GM23338 (cell line): ENCODE measurements at regions not wholly inside any gene's neighbourhood (a gene's known extent, or its start where the extent isn't known, plus 50 kb on each side); places are given as distances from the start of the nearest gene placed in this dataset.
"Not testable (repeated sequence)": the region's sequence is repeated elsewhere in the genome, so short reads cannot be mapped to it uniquely, and the experiment has no call there.

Experiments
- ATAC-seq: fragments of 200-7000 bp; cut with Tn5 transposase; 3 replicates; pipeline ENCODE4 v1.9.1; 2020
- DNase-seq: peaks from one replicate; pipeline ENCODE4 v3.0.0-alpha.2; 2015; ENCODE audit warnings: low spot score
- H2AFZ ChIP-seq: fragments of 200-600 bp; sonication (generic); 2 replicates; pipeline ENCODE4 v1.8.0; 2016; ENCODE audit warnings: antibody characterized with exemption, mild to moderate bottlenecking, moderate library complexity
- H3F3A ChIP-seq: fragments of 200-600 bp; sonication (generic); replicated peaks from 2 replicates; pipeline ENCODE4 v1.8.0; 2017; ENCODE audit warnings: antibody characterized with exemption, mixed run types, low read depth
- H3K27ac ChIP-seq: fragments of 200-600 bp; sonication (generic); 2 replicates; pipeline ENCODE4 v1.6.1; 2016; ENCODE audit warnings: low read depth
- H3K27me3 ChIP-seq: fragments of 200-600 bp; sonication (generic); 2 replicates; pipeline ENCODE4 v1.8.0; 2016; ENCODE audit warnings: mild to moderate bottlenecking, mixed run types, moderate library complexity; ENCODE audit not compliant: insufficient read depth
- H3K36me3 ChIP-seq: fragments of 200-600 bp; sonication (generic); 2 replicates; pipeline ENCODE4 v1.8.0; 2016; ENCODE audit warnings: mild to moderate bottlenecking; ENCODE audit not compliant: insufficient read depth
- H3K4me1 ChIP-seq: fragments of 200-600 bp; sonication (generic); 2 replicates; pipeline ENCODE4 v1.8.0; 2016; ENCODE audit warnings: mild to moderate bottlenecking, moderate library complexity; ENCODE audit not compliant: insufficient read depth
- H3K4me2 ChIP-seq: fragments of 200-600 bp; sonication (generic); 2 replicates; pipeline ENCODE4 v1.7.1; 2017; ENCODE audit warnings: mixed run types
- H3K4me3 ChIP-seq: fragments of 200-600 bp; sonication (generic); 2 replicates; pipeline ENCODE4 v1.6.1; 2016; ENCODE audit warnings: mixed run types
- H3K79me2 ChIP-seq: fragments of 200-600 bp; sonication (generic); replicated peaks from 2 replicates; pipeline ENCODE4 v1.8.0; 2017; ENCODE audit warnings: mild to moderate bottlenecking; ENCODE audit not compliant: insufficient read depth
- H3K9me2 ChIP-seq: fragments of 200-600 bp; sonication (generic); 2 replicates; pipeline ENCODE4 v1.8.0; 2017; ENCODE audit not compliant: insufficient read depth
- H4K20me1 ChIP-seq: fragments of 200-600 bp; sonication (generic); replicated peaks from 2 replicates; pipeline ENCODE4 v1.8.0; 2017; ENCODE audit warnings: mild to moderate bottlenecking; ENCODE audit not compliant: insufficient read depth
- H3K27ac Mint-ChIP-seq: 2 replicates; pipeline ENCODE4 v1.8.0; 2020; ENCODE audit warnings: inconsistent platforms, mild to moderate bottlenecking, moderate library complexity, mixed read lengths
- H3K27me3 Mint-ChIP-seq: 3 replicates; pipeline ENCODE4 v1.8.0; 2022; ENCODE audit warnings: low read depth, mild to moderate bottlenecking, moderate library complexity, mixed read lengths, inconsistent platforms; ENCODE audit not compliant: insufficient read depth, poor library complexity
- H3K36me3 Mint-ChIP-seq: 3 replicates; pipeline ENCODE4 v1.8.0; 2021; ENCODE audit warnings: low read depth, mild to moderate bottlenecking, inconsistent platforms, moderate library complexity, mixed read lengths
- H3K4me1 Mint-ChIP-seq: 3 replicates; pipeline ENCODE4 v1.8.0; 2020; ENCODE audit warnings: mild to moderate bottlenecking, inconsistent platforms, mixed read lengths
- H3K4me3 Mint-ChIP-seq: 3 replicates; pipeline ENCODE4 v1.8.0; 2021; ENCODE audit warnings: moderate library complexity, mild to moderate bottlenecking, inconsistent platforms, mixed read lengths
- H3K9me3 Mint-ChIP-seq: 3 replicates; pipeline ENCODE4 v1.8.0; 2020; ENCODE audit warnings: moderate library complexity, mild to moderate bottlenecking, inconsistent platforms, mixed read lengths
- JUNB ChIP-seq: IDR thresholded peaks from one replicate; pipeline ENCODE4 v1.6.1; 2016; ENCODE audit warnings: antibody characterized with exemption; ENCODE audit not compliant: unreplicated experiment
- NANOG ChIP-seq: IDR thresholded peaks from 2 replicates; pipeline ENCODE4 v1.6.1; 2016; ENCODE audit warnings: antibody characterized with exemption, borderline replicate concordance
- STAT1 ChIP-seq: IDR thresholded peaks from one replicate; pipeline ENCODE4 v1.6.1; 2016; ENCODE audit warnings: antibody characterized with exemption; ENCODE audit not compliant: unreplicated experiment
- ZNF114 ChIP-seq: fragments of 250-450 bp; sonication (Bioruptor Pico); IDR thresholded peaks from 2 replicates; pipeline ENCODE4 v1.5.0; 2020; ENCODE audit warnings: mild to moderate bottlenecking, moderate library complexity
- ZNF331 ChIP-seq: fragments of 250-450 bp; sonication (Bioruptor Pico); IDR thresholded peaks from 2 replicates; pipeline ENCODE4 v1.5.0; 2020; ENCODE audit warnings: low read depth, mild to moderate bottlenecking, moderate library complexity
- TF ChIP-seq, protein P1 (sequence below): fragments of 250-450 bp; sonication (Bioruptor Pico); IDR thresholded peaks from 2 replicates; pipeline ENCODE4 v1.5.0; 2020; ENCODE audit warnings: mild to moderate bottlenecking, moderate library complexity
- TF ChIP-seq, protein P2 (sequence below): IDR thresholded peaks from one replicate; pipeline ENCODE4 v1.6.1; 2018; ENCODE audit warnings: antibody characterized with exemption; ENCODE audit not compliant: unreplicated experiment
- TF ChIP-seq, protein P3 (sequence below): IDR thresholded peaks from 2 replicates; pipeline ENCODE4 v1.6.1; 2016; ENCODE audit warnings: antibody characterized with exemption

DNA sequence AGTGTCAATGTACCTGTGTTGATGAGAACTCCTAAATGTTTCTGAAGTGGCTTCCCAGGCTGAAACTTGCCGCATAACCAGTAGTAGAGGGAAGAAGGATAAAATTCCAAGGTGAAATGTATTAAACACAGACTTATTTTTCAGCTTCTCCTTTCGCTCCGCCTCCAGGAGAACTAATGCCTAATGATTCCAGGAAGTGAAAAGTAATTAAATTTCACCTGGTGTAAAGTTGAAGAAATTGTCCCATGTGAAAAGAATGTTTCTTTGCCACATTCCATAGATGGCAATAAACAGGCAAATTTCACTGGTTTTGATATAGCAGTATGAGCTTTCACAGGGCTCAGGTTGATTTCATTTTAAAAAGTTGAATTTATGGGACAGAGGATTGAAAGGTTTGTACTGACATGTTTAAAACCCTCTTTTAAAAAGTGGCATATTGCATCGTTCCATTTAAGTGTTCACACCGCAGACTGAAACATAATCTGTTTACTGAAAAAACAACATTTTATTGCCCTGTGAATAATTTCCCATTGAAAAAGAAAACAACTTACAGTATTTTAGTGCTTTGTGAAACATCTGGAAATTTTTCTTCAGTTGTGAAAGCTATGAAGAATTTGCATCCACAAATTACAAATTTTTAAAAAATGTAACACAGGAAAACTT, 453.4 kb upstream of the NFE2L3 start (continued):
- TF ChIP-seq, protein P1, sequence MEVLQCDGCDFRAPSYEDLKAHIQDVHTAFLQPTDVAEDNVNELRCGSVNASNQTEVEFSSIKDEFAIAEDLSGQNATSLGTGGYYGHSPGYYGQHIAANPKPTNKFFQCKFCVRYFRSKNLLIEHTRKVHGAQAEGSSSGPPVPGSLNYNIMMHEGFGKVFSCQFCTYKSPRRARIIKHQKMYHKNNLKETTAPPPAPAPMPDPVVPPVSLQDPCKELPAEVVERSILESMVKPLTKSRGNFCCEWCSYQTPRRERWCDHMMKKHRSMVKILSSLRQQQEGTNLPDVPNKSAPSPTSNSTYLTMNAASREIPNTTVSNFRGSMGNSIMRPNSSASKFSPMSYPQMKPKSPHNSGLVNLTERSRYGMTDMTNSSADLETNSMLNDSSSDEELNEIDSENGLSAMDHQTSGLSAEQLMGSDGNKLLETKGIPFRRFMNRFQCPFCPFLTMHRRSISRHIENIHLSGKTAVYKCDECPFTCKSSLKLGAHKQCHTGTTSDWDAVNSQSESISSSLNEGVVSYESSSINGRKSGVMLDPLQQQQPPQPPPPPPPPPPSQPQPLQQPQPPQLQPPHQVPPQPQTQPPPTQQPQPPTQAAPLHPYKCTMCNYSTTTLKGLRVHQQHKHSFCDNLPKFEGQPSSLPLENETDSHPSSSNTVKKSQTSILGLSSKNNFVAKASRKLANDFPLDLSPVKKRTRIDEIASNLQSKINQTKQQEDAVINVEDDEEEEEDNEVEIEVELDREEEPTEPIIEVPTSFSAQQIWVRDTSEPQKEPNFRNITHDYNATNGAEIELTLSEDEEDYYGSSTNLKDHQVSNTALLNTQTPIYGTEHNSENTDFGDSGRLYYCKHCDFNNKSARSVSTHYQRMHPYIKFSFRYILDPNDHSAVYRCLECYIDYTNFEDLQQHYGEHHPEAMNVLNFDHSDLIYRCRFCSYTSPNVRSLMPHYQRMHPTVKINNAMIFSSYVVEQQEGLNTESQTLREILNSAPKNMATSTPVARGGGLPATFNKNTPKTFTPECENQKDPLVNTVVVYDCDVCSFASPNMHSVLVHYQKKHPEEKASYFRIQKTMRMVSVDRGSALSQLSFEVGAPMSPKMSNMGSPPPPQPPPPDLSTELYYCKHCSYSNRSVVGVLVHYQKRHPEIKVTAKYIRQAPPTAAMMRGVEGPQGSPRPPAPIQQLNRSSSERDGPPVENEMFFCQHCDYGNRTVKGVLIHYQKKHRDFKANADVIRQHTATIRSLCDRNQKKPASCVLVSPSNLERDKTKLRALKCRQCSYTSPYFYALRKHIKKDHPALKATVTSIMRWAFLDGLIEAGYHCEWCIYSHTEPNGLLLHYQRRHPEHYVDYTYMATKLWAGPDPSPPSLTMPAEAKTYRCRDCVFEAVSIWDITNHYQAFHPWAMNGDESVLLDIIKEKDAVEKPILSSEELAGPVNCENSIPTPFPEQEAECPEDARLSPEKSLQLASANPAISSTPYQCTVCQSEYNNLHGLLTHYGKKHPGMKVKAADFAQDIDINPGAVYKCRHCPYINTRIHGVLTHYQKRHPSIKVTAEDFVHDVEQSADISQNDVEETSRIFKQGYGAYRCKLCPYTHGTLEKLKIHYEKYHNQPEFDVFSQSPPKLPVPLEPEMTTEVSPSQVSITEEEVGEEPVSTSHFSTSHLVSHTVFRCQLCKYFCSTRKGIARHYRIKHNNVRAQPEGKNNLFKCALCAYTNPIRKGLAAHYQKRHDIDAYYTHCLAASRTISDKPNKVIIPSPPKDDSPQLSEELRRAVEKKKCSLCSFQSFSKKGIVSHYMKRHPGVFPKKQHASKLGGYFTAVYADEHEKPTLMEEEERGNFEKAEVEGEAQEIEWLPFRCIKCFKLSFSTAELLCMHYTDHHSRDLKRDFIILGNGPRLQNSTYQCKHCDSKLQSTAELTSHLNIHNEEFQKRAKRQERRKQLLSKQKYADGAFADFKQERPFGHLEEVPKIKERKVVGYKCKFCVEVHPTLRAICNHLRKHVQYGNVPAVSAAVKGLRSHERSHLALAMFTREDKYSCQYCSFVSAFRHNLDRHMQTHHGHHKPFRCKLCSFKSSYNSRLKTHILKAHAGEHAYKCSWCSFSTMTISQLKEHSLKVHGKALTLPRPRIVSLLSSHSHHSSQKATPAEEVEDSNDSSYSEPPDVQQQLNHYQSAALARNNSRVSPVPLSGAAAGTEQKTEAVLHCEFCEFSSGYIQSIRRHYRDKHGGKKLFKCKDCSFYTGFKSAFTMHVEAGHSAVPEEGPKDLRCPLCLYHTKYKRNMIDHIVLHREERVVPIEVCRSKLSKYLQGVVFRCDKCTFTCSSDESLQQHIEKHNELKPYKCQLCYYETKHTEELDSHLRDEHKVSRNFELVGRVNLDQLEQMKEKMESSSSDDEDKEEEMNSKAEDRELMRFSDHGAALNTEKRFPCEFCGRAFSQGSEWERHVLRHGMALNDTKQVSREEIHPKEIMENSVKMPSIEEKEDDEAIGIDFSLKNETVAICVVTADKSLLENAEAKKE: no peak

DNA sequence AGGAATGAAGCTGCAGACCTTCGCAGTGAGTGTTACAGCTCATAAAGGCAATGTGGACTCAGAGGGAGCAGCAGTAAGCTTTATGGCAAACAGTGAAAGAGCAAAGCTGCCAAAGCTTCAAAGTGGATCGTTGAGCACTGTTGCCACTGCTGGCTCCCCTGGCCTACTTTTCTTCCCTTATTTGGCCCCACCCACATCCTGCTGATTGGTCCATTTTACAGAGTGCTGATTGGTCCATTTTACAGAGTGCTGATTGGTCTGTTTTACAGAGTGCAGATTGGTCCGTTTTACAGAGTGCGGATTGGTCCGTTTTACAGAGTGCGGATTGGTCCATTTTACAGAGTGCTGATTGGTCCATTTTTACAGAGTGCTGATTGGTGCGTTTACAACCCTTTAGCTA, 451.9 kb upstream of the NFE2L3 start:
- H3K9me3 Mint-ChIP-seq, DNase-seq, H3K4me2 ChIP-seq, H3K36me3 Mint-ChIP-seq, H3K36me3 ChIP-seq, H3K27ac Mint-ChIP-seq, H3K79me2 ChIP-seq, H3K27me3 Mint-ChIP-seq, ATAC-seq, H3F3A ChIP-seq, H4K20me1 ChIP-seq, H3K4me3 Mint-ChIP-seq, H2AFZ ChIP-seq, H3K27me3 ChIP-seq, H3K4me3 ChIP-seq, H3K9me2 ChIP-seq, H3K4me1 ChIP-seq, H3K27ac ChIP-seq: not testable (repeated sequence)
- peaks cover 28% of the 10 kb centered on the region for H3K4me1 Mint-ChIP-seq

DNA sequence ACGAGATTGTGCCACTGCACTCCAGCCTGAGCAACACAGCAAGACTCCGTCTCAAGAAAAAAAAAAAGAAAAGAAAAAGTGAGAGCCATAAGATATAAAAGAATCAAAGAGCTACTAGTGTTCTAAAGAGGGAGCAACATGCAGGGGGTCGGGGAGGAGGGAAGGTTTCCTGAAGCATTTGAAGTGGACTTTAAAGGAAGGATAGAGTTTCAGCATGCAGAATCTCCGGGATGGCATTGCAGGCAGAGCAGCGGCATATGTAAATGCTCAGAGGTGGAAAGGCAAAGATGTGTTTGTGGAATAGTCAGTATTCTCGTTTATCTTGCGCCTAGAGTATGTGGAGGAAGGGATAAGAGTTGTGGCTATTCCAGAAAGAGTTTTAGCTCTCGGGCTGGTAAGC, 447.6 kb upstream of the NFE2L3 start:
- H3K4me1 Mint-ChIP-seq: peaks cover 7% of the 10 kb centered on the region
- H3K27ac Mint-ChIP-seq: no peak overlapping the region
- DNase-seq (no peak), ATAC-seq (no peak)
- H3K79me2 ChIP-seq: no peaks in the 10 kb centered on the region
- H3K36me3 Mint-ChIP-seq: peaks cover 10% of the 10 kb centered on the region; the same call in 2 of the 3 replicates
- H3K4me3 ChIP-seq: no peak overlapping the region
- H3K9me3 Mint-ChIP-seq: peaks cover 21% of the 10 kb centered on the region; the same call in 2 of the 3 replicates
- no peak overlapping the region for H3K27ac ChIP-seq
- H3K4me3 Mint-ChIP-seq: no peak overlapping the region
- H2AFZ ChIP-seq: no peak overlapping the region
- H3K4me2 ChIP-seq: no peak overlapping the region
- H3F3A ChIP-seq: no peaks in the 10 kb centered on the region
- no peaks in the 10 kb centered on the region for H3K27me3 Mint-ChIP-seq
- H3K36me3 ChIP-seq: no peaks in the 10 kb centered on the region
- no peaks in the 10 kb centered on the region for H3K9me2 ChIP-seq
- H4K20me1 ChIP-seq: no peaks in the 10 kb centered on the region
- H3K27me3 ChIP-seq: no peaks in the 10 kb centered on the region
- no peaks in the 10 kb centered on the region for H3K4me1 ChIP-seq
- TF ChIP-seq, protein P2, sequence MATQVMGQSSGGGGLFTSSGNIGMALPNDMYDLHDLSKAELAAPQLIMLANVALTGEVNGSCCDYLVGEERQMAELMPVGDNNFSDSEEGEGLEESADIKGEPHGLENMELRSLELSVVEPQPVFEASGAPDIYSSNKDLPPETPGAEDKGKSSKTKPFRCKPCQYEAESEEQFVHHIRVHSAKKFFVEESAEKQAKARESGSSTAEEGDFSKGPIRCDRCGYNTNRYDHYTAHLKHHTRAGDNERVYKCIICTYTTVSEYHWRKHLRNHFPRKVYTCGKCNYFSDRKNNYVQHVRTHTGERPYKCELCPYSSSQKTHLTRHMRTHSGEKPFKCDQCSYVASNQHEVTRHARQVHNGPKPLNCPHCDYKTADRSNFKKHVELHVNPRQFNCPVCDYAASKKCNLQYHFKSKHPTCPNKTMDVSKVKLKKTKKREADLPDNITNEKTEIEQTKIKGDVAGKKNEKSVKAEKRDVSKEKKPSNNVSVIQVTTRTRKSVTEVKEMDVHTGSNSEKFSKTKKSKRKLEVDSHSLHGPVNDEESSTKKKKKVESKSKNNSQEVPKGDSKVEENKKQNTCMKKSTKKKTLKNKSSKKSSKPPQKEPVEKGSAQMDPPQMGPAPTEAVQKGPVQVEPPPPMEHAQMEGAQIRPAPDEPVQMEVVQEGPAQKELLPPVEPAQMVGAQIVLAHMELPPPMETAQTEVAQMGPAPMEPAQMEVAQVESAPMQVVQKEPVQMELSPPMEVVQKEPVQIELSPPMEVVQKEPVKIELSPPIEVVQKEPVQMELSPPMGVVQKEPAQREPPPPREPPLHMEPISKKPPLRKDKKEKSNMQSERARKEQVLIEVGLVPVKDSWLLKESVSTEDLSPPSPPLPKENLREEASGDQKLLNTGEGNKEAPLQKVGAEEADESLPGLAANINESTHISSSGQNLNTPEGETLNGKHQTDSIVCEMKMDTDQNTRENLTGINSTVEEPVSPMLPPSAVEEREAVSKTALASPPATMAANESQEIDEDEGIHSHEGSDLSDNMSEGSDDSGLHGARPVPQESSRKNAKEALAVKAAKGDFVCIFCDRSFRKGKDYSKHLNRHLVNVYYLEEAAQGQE: no peak
- TF ChIP-seq ZNF331 (CRISPR knock-in tag): no peak
- TF ChIP-seq NANOG: no peak
- TF ChIP-seq ZNF114 (CRISPR knock-in tag): no peak
- TF ChIP-seq JUNB: no peak
- no peak for TF ChIP-seq STAT1
- TF ChIP-seq, protein P3, sequence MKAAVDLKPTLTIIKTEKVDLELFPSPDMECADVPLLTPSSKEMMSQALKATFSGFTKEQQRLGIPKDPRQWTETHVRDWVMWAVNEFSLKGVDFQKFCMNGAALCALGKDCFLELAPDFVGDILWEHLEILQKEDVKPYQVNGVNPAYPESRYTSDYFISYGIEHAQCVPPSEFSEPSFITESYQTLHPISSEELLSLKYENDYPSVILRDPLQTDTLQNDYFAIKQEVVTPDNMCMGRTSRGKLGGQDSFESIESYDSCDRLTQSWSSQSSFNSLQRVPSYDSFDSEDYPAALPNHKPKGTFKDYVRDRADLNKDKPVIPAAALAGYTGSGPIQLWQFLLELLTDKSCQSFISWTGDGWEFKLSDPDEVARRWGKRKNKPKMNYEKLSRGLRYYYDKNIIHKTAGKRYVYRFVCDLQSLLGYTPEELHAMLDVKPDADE: no peak
